ENCODE measurements at regions not wholly inside any gene's neighbourhood (a gene's known extent, or its start where the extent isn't known, plus 50 kb on each side); places are given as distances from the start of the nearest gene placed in this dataset.

- no peaks in the 10 kb centered on the region for H3K36me3 ChIP-seq
- intact Hi-C loops (cut with DNase I; ENCODE audit: low total_unique reads) = no loop called here
- no peaks in the 10 kb centered on the region for H3K4me1 ChIP-seq
- H3K4me3 ChIP-seq = no peak overlapping the region
- no peak overlapping the region for H3K27ac ChIP-seq
- H3K9me3 ChIP-seq = no peaks in the 10 kb centered on the region
- no peak for DNase-seq
- no peak for TF ChIP-seq CTCF (IDR thresholded peaks at IDR 0.05)
- no peaks in the 10 kb centered on the region for H3K27me3 ChIP-seq
Measured at GRCh38 chr6:11828262-11828870, 49.8 kb upstream of the ADTRP start.
